ENCODE measurements at regions not wholly inside any gene's neighbourhood (a gene's known extent, or its start where the extent isn't known, plus 50 kb on each side); places are given as distances from the start of the nearest gene placed in this dataset.

GRCh38 chr12:42936991-42937390 lies 347.4 kb upstream of the PRICKLE1 start:
- TF ChIP-seq CTCF (IDR thresholded peaks at IDR 0.05; ENCODE audit: poor library complexity) (no peak), EZH2phosphoT487 (IDR thresholded peaks at IDR 0.05; ENCODE audit: low read depth, severe bottlenecking, unreplicated experiment) (no peak), EZH2 (IDR thresholded peaks at IDR 0.05; ENCODE audit: borderline replicate concordance) (no peak)
